GM12878 (cell line): ENCODE measurements at regions not wholly inside any gene's neighbourhood (a gene's known extent, or its start where the extent isn't known, plus 50 kb on each side); places are given as distances from the start of the nearest gene placed in this dataset.

Experiments used
- ATAC-seq: fragments of 200-7000 bp; cut with Tn5 transposase; 3 replicates; pipeline ENCODE4 v1.9.1; 2020; ENCODE audit warnings: mild to moderate bottlenecking, moderate library complexity
- BruUV-seq: library from RNA; stranded (reverse); fragments of 400-500 nt; replicated peaks from 2 replicates; lab custom pipeline; 2021; lab: Mats Ljungman, UMichigan
- CTCF ChIA-PET: fragments of 300-600 bp; sonication (Branson Sonifier 250); formaldehyde crosslinking; extraction: SDS; loops from one replicate; lab custom pipeline; 2021; ENCODE audit warnings: inconsistent platforms; lab: Yijun Ruan, JAX
- POLR2A ChIA-PET: fragments of 350-600 bp; formaldehyde crosslinking; extraction: SDS; loops from one replicate; lab custom pipeline; 2021; ENCODE audit warnings: inconsistent platforms; lab: Charles Lee
- RAD21 ChIA-PET: fragments of 300-600 bp; sonication (Branson Sonifier 250); formaldehyde crosslinking; loops from one replicate; lab custom pipeline; 2023; ENCODE audit warnings: antibody characterized with exemption; ENCODE audit not compliant: unreplicated experiment; lab: Charles Lee
- SMC1A ChIA-PET: fragments of 300-600 bp; sonication (Branson Sonifier 250); formaldehyde crosslinking; loops from one replicate; lab custom pipeline; 2023; ENCODE audit not compliant: unreplicated experiment, uncharacterized antibody; lab: Charles Lee
- DNase-seq: peaks from one replicate; pipeline ENCODE4 v3.0.0-alpha.2; 2011; ENCODE audit warnings: low read depth, low spot score
- FAIRE-seq: peaks from 3 replicates; lab custom pipeline; 2011; peaks lifted over from hg19 to GRCh38; lab: Jason Lieb, UNC
- H2AFZ ChIP-seq: 2 replicates; pipeline ENCODE4 v1.6.0; 2011; ENCODE audit warnings: low read depth, low read length, control low read depth; ENCODE audit not compliant: control insufficient read depth
- H3K27ac ChIP-seq: 2 replicates; pipeline ENCODE4 v1.5.1; 2011; ENCODE audit warnings: control low read depth; ENCODE audit not compliant: control insufficient read depth, insufficient read depth
- H3K27me3 ChIP-seq, 2 experiments: replicated peaks in 1 of 2; 2 replicates each; pipeline versions ENCODE4 v1.6.0 to v1.6.1; 2011; ENCODE audit warnings: low read length in 1 of 2; ENCODE audit not compliant: control insufficient read depth in 2 of 2, insufficient read depth in 2 of 2
- H3K36me3 ChIP-seq, 2 experiments: 2 replicates each; pipeline ENCODE4 v1.5.1; 2011; ENCODE audit warnings: low read length in 1 of 2; ENCODE audit not compliant: control insufficient read depth in 2 of 2, insufficient read depth in 2 of 2
- H3K4me1 ChIP-seq: 2 replicates; pipeline ENCODE4 v1.6.1; 2011; ENCODE audit warnings: mild to moderate bottlenecking, low read length, moderate library complexity, mixed read lengths; ENCODE audit not compliant: control insufficient read depth, insufficient read depth
- H3K4me2 ChIP-seq: 2 replicates; pipeline ENCODE4 v1.6.0; 2011; ENCODE audit warnings: control low read depth; ENCODE audit not compliant: control insufficient read depth, insufficient read depth
- H3K4me3 ChIP-seq: fragments of 200-600 bp; sonication (generic); 2 replicates; pipeline ENCODE4 v1.5.1; 2016
- H3K79me2 ChIP-seq: 2 replicates; pipeline ENCODE4 v1.6.0; 2011; ENCODE audit warnings: low read length; ENCODE audit not compliant: control insufficient read depth, insufficient read depth
- H3K9ac ChIP-seq: 2 replicates; pipeline ENCODE4 v1.8.0; 2011; ENCODE audit warnings: low read length, control low read depth, mixed read lengths; ENCODE audit not compliant: control insufficient read depth, insufficient read depth
- H3K9me3 ChIP-seq: replicated peaks from 3 replicates; pipeline ENCODE4 v1.5.1; 2011; ENCODE audit warnings: mild to moderate bottlenecking, low read length; ENCODE audit not compliant: control insufficient read depth, insufficient read depth
- H4K20me1 ChIP-seq: 2 replicates; pipeline ENCODE4 v1.6.0; 2011; ENCODE audit not compliant: control insufficient read depth, insufficient read depth
- CEBPB ChIP-seq, 2 experiments: fragments of 150-350 bp in 1 of 2; IDR thresholded peaks; 2 replicates each; pipeline ENCODE4 v1.6.1; 2012 to 2014; ENCODE audit warnings: low read depth in 2 of 2, low read length in 2 of 2, borderline replicate concordance in 1 of 2, inconsistent platforms in 1 of 2
- CREM ChIP-seq: IDR thresholded peaks from 2 replicates; pipeline ENCODE4 v1.6.1; 2014; ENCODE audit warnings: antibody characterized with exemption, low read depth
- ETV6 ChIP-seq, 2 experiments: fragments of 450-650 bp in 1 of 2; IDR thresholded peaks in 1 of 2; conservative IDR thresholded peaks in 1 of 2; 2 replicates each; pipeline ENCODE4 v1.6.1; 2014; ENCODE audit warnings: antibody characterized with exemption in 1 of 2, borderline replicate concordance in 1 of 2, low read depth in 1 of 2, mild to moderate bottlenecking in 1 of 2, moderate library complexity in 1 of 2
- IRF4 ChIP-seq: IDR thresholded peaks from 2 replicates; pipeline ENCODE4 v1.6.1; 2011; ENCODE audit warnings: low read depth, low read length
- LARP7 ChIP-seq: fragments of 450-650 bp; IDR thresholded peaks from 2 replicates; pipeline ENCODE4 v1.6.1; 2017; ENCODE audit warnings: mild to moderate bottlenecking
- MYC ChIP-seq: IDR thresholded peaks from 2 replicates; pipeline ENCODE4 v1.6.1; 2011; ENCODE audit warnings: mild to moderate bottlenecking, low read length, moderate library complexity, inconsistent platforms; ENCODE audit not compliant: insufficient read depth, insufficient replicate concordance, insufficient read length, severe bottlenecking
- POLR2A ChIP-seq: IDR thresholded peaks from 2 replicates; pipeline ENCODE4 v1.6.1; 2011; ENCODE audit warnings: low read depth, mild to moderate bottlenecking, low read length
- POLR2AphosphoS2 ChIP-seq: IDR thresholded peaks from 2 replicates; pipeline ENCODE4 v1.6.1; 2011; ENCODE audit warnings: low read depth, mild to moderate bottlenecking, low read length, improper control_type of control experiment, moderate library complexity
- RELA ChIP-seq: fragments of 450-650 bp; IDR thresholded peaks from 2 replicates; pipeline ENCODE4 v1.8.0; 2014; ENCODE audit warnings: borderline replicate concordance; ENCODE audit not compliant: partially characterized antibody
- RFX5 ChIP-seq: IDR thresholded peaks from 2 replicates; pipeline ENCODE4 v1.6.1; 2011; ENCODE audit warnings: low read depth, low read length, improper control_type of control experiment
- SKIL ChIP-seq: fragments of 450-650 bp; IDR thresholded peaks from 2 replicates; pipeline ENCODE4 v1.6.1; 2017; ENCODE audit warnings: mild to moderate bottlenecking, low read depth, inconsistent platforms; ENCODE audit not compliant: poor library complexity, severe bottlenecking
- SMAD5 ChIP-seq: IDR thresholded peaks from 2 replicates; pipeline ENCODE4 v1.6.1; 2016; ENCODE audit warnings: antibody characterized with exemption, low read depth
- SREBF2 ChIP-seq: IDR thresholded peaks from 2 replicates; pipeline ENCODE4 v1.6.1; 2012; ENCODE audit warnings: mild to moderate bottlenecking, low read length
- SRF ChIP-seq, 2 experiments: IDR thresholded peaks; 2 replicates each; pipeline ENCODE4 v1.6.1; 2011; ENCODE audit warnings: low read depth in 2 of 2, low read length in 2 of 2, mild to moderate bottlenecking in 1 of 2, moderate library complexity in 1 of 2
- SUPT20H ChIP-seq: IDR thresholded peaks from 2 replicates; pipeline ENCODE4 v1.6.1; 2011; ENCODE audit warnings: low read depth, mild to moderate bottlenecking, low read length, moderate library complexity, borderline replicate concordance; ENCODE audit not compliant: control insufficient read depth
- TBL1XR1 ChIP-seq: IDR thresholded peaks from 2 replicates; pipeline ENCODE4 v1.6.1; 2012; ENCODE audit warnings: low read depth, low read length, improper control_type of control experiment
- ZNF24 ChIP-seq: fragments of 450-650 bp; IDR thresholded peaks from 2 replicates; pipeline ENCODE4 v1.6.1; 2017; ENCODE audit warnings: antibody characterized with exemption, mild to moderate bottlenecking
- WGBS: methylation state at CpG from one replicate; pipeline ENCODE4 v1.1.6; 2016; ENCODE audit warnings: low lambda C conversion rate; ENCODE audit not compliant: insufficient replicate concordance, insufficient coverage; ENCODE audit errors: missing lambda C conversion rate; 5-methylcytosine and 5-hydroxymethylcytosine counted together
- in situ Hi-C: fragments of 300-500 bp; cut with MboI; formaldehyde crosslinking; loops from 9 replicates; pipeline ENCODE4 v1.14.3; 2018; ENCODE audit warnings: mixed read lengths
- intact Hi-C: fragments of 100-400 bp; cut with micrococcal nuclease; formaldehyde crosslinking; loops from one replicate; pipeline ENCODE4 v1.14.2; 2022; ENCODE audit not compliant: unreplicated experiment

- Histone ChIP-seq H3K27me3 (no peaks in the 10 kb centered on the region), H3K4me1 (no peaks in the 10 kb centered on the region), H3K9ac (no peak overlapping the region), H3K4me3 (no peak overlapping the region), H4K20me1 (no peaks in the 10 kb centered on the region), H3K79me2 (no peaks in the 10 kb centered on the region), H3K36me3 (no peaks in the 10 kb centered on the region), H3K4me2 (no peak overlapping the region), H3K9me3 (no peaks in the 10 kb centered on the region), H2AFZ (no peak overlapping the region), H3K27ac (no peak overlapping the region)
- FAIRE-seq: no peak
- BruUV-seq: no TSS peak
- 45% methylated on average over 3 of the region's 3 CpGs for WGBS
- ChIA-PET SMC1A (interaction anchor here (1.1 kb wide), 1 partner anchor 12 kb away, joined by 3 read pairs; no protein-coding TSS in a partner anchor), RAD21 (no interaction called here), CTCF (interaction anchor here (1.0 kb wide), 1 partner anchor 14 kb away, joined by 3 read pairs; no protein-coding TSS in a partner anchor), POLR2A (no interaction called here)
- in situ Hi-C loops: loop anchor here (25.0 kb wide), 1 partner anchor 1428 kb away; no protein-coding TSS in a partner anchor
- no peak for DNase-seq
- intact Hi-C loops: no loop called here
- TF ChIP-seq CEBPB (IDR thresholded peaks at IDR 0.05; ENCODE audit: borderline replicate concordance in 1 of 2, low read depth in 2 of 2, low read length in 2 of 2) (0 out of 4 replicates have a peak, but pooled peaks of 1 of the 2 experiments have one; percentile 8), SUPT20H (no peak)
- no peak for ATAC-seq
These were observed 940.4 kb downstream of the KCNJ2 start for GRCh38 chr17:71109697-71110096.

- Histone ChIP-seq H4K20me1 (no peaks in the 10 kb centered on the region), H3K4me1 (no peaks in the 10 kb centered on the region), H3K4me3 (no peak overlapping the region), H3K27me3 (no peaks in the 10 kb centered on the region), H3K36me3 (no peaks in the 10 kb centered on the region), H3K4me2 (no peak overlapping the region), H3K27ac (no peak overlapping the region), H2AFZ (no peak overlapping the region), H3K9me3 (no peaks in the 10 kb centered on the region), H3K9ac (no peak overlapping the region), H3K79me2 (no peaks in the 10 kb centered on the region)
- no peak for DNase-seq
- no peak for FAIRE-seq
- intact Hi-C loops (no loop called here), in situ Hi-C loops (loop anchor here (25.0 kb wide), 1 partner anchor 1427 kb away; no protein-coding TSS in a partner anchor)
- ChIA-PET SMC1A (interaction anchor here (1.1 kb wide), 1 partner anchor 13 kb away, joined by 3 read pairs; no protein-coding TSS in a partner anchor), CTCF (no interaction called here), POLR2A (no interaction called here), RAD21 (no interaction called here)
- no peak for ATAC-seq
- no peak for TF ChIP-seq TBL1XR1
- no peak for TF ChIP-seq POLR2AphosphoS2
- TF ChIP-seq CREM: no peak
- TF ChIP-seq SMAD5: no peak
- no peak for TF ChIP-seq ZNF24
- TF ChIP-seq MYC: no peak
- TF ChIP-seq POLR2A: no peak
- TF ChIP-seq RFX5: no peak
- no peak for TF ChIP-seq LARP7
- TF ChIP-seq SREBF2: no peak
- TF ChIP-seq IRF4: no peak
- TF ChIP-seq RELA: no peak
- no peak for TF ChIP-seq SKIL
- TF ChIP-seq ETV6 (conservative IDR thresholded peaks at IDR 0.05 in 1 of 2, IDR thresholded peaks at IDR 0.05 in 1 of 2; ENCODE audit: borderline replicate concordance in 1 of 2, low read depth in 1 of 2): no peak
- TF ChIP-seq SRF (IDR thresholded peaks at IDR 0.05; ENCODE audit: low read depth in 2 of 2, low read length in 2 of 2): no peak
- BruUV-seq: no TSS peak
- WGBS: 12% methylated on average over 3 of the region's 3 CpGs
These were observed 941.0 kb downstream of the KCNJ2 start for GRCh38 chr17:71110326-71110725.
